ENCODE measurements at regions not wholly inside any gene's neighbourhood (a gene's known extent, or its start where the extent isn't known, plus 50 kb on each side); places are given as distances from the start of the nearest gene placed in this dataset.

DNA sequence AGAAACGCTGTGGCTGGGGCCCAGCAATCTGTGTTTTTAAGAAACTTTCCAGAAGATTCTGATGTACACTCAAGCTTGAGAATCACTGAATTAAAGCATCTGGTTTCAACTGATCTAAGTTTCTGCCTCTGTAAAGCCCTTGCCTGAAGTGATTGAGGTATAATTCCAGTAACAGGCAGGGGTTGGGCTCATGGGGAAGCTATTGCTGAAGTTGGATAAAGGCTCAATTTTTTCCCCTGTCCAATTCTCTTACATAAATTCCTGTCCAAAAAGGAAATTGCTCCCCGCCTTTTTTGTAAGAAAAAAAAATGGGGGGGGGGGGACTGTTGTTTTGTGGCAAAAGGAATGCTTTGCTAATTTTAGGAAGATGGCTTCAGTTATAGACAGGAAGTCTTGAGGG, 337.4 kb downstream of the NUAK1 start:
- Histone ChIP-seq H3K4me3 (ENCODE audit: extremely low read depth, insufficient read depth, low read length, poor library complexity, severe bottlenecking) (no peak overlapping the region), H3K27ac (ENCODE audit: low read depth, low read length, severe bottlenecking) (no peak overlapping the region), H3K4me1 (ENCODE audit: control insufficient read depth, insufficient read depth, low read length, poor library complexity, severe bottlenecking) (no peaks in the 10 kb centered on the region), H3K9me3 (ENCODE audit: control insufficient read depth, low read length) (no peaks in the 10 kb centered on the region), H3K36me3 (ENCODE audit: control insufficient read depth, insufficient read depth, low read length) (no peaks in the 10 kb centered on the region)
- WGBS, 2 experiments (ENCODE audit: insufficient coverage in 2 of 2), result 86 to 89% methylated on average over 1 of the region's 2 CpGs

GRCh38 chr12:105803292-105803691, 335.5 kb downstream of the NUAK1 start:
- no peak overlapping the region for H3K27ac ChIP-seq (ENCODE audit: low read depth, low read length, severe bottlenecking)
- H3K4me1 ChIP-seq (ENCODE audit: control insufficient read depth, insufficient read depth, low read length, poor library complexity, severe bottlenecking), result no peaks in the 10 kb centered on the region
- H3K36me3 ChIP-seq (ENCODE audit: control insufficient read depth, insufficient read depth, low read length), result no peaks in the 10 kb centered on the region
- H3K9me3 ChIP-seq (ENCODE audit: control insufficient read depth, low read length), result no peaks in the 10 kb centered on the region
- 100% methylated on average over 1 of the region's 4 CpGs; no CpG with 5 or more reads in 1 of the 2 experiments for WGBS, 2 experiments (ENCODE audit: insufficient coverage in 2 of 2)
- no peak overlapping the region for H3K4me3 ChIP-seq (ENCODE audit: extremely low read depth, insufficient read depth, low read length, poor library complexity, severe bottlenecking)

GRCh38 chr12:105804591-105805265, 334.0 kb downstream of the NUAK1 start:
- no peaks in the 10 kb centered on the region for H3K9me3 ChIP-seq (ENCODE audit: control insufficient read depth, low read length)
- no peak overlapping the region for H3K27ac ChIP-seq (ENCODE audit: low read depth, low read length, severe bottlenecking)
- no peak overlapping the region for H3K4me3 ChIP-seq (ENCODE audit: extremely low read depth, insufficient read depth, low read length, poor library complexity, severe bottlenecking)
- WGBS, 2 experiments (ENCODE audit: insufficient coverage in 2 of 2), result 92 to 100% methylated on average over 2 to 4 of the region's 5 CpGs
- no peaks in the 10 kb centered on the region for H3K36me3 ChIP-seq (ENCODE audit: control insufficient read depth, insufficient read depth, low read length)
- no peaks in the 10 kb centered on the region for H3K4me1 ChIP-seq (ENCODE audit: control insufficient read depth, insufficient read depth, low read length, poor library complexity, severe bottlenecking)

DNA sequence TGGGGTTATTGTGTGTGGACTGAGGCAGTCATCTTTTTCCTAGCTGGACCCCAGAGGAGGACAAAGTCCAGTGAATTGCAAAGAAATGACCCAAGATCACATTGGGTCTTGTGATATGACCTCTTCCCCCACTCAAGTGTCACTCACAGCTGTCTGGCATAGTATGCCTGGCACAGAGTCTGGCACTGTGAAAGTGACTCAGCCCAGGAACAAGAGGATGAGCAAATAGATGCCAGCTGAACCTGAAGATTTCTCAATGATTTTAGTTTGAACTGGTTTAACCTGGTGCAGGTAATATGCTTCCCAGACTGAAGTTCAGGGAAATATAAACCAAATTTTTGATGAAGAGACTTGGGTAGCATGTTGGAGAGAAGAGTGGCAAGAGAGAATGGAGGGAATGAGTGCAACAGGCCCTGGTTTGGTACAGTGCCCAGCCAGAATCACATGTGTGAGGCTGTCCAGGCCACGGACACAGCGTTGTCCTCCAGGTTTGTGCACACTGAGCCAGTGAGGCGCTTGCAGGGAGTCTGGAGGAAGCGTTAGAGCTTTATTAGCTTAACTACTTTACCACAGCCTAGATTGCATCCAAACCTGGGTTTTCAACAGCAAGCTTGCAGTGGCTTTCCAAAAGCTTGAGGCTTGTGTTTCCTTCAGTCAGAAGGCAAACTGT, 332.9 kb downstream of the NUAK1 start:
- no peaks in the 10 kb centered on the region for H3K4me1 ChIP-seq (ENCODE audit: control insufficient read depth, insufficient read depth, low read length, poor library complexity, severe bottlenecking)
- 92 to 97% methylated on average over 3 to 4 of the region's 4 CpGs for WGBS, 2 experiments (ENCODE audit: insufficient coverage in 2 of 2)

GRCh38 chr12:105806400-105806770, 332.4 kb downstream of the NUAK1 start:
- Histone ChIP-seq H3K4me3 (ENCODE audit: extremely low read depth, insufficient read depth, low read length, poor library complexity, severe bottlenecking) (no peak overlapping the region), H3K27ac (ENCODE audit: low read depth, low read length, severe bottlenecking) (no peak overlapping the region)
- WGBS, 2 experiments (ENCODE audit: insufficient coverage in 2 of 2), result 100% methylated on average over 1 of the region's 2 CpGs

More for the DNA sequence above, 332.9 kb downstream of the NUAK1 start:
- H3K9me3 ChIP-seq (ENCODE audit: control insufficient read depth, low read length), result no peaks in the 10 kb centered on the region
- no peak overlapping the region for H3K27ac ChIP-seq (ENCODE audit: low read depth, low read length, severe bottlenecking)
- no peaks in the 10 kb centered on the region for H3K36me3 ChIP-seq (ENCODE audit: control insufficient read depth, insufficient read depth, low read length)
- H3K4me3 ChIP-seq (ENCODE audit: extremely low read depth, insufficient read depth, low read length, poor library complexity, severe bottlenecking), result no peak overlapping the region

DNA sequence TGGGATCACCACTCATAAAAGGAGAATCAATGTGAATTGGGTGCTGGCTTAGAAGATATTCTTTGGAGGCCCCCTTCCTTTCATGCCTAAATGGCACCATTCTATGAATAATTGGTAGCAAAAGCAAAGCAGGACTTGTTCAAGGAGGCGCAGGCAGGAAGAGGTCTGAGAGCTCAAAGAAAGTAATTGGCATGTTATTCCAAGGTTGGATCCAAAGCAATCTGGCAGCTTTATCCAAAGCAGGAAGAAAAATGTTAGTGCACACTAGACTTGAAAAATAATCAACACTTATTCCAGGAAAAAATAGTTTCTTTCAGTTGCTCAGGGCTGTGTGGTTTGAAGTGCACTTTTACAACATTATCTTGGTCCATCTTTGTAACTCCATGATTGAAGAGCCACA, 326.4 kb downstream of the NUAK1 start:
- no peaks in the 10 kb centered on the region for H3K36me3 ChIP-seq (ENCODE audit: control insufficient read depth, insufficient read depth, low read length)
- no peak overlapping the region for H3K4me3 ChIP-seq (ENCODE audit: extremely low read depth, insufficient read depth, low read length, poor library complexity, severe bottlenecking)
- H3K9me3 ChIP-seq (ENCODE audit: control insufficient read depth, low read length), result no peaks in the 10 kb centered on the region
- no peak overlapping the region for H3K27ac ChIP-seq (ENCODE audit: low read depth, low read length, severe bottlenecking)
- WGBS, 2 experiments (ENCODE audit: insufficient coverage in 2 of 2), result 100% methylated on average over 1 of the region's 1 CpG; no CpG with 5 or more reads in 1 of the 2 experiments
- H3K4me1 ChIP-seq (ENCODE audit: control insufficient read depth, insufficient read depth, low read length, poor library complexity, severe bottlenecking), result no peaks in the 10 kb centered on the region

More at GRCh38 chr12:105806400-105806770, 332.4 kb downstream of the NUAK1 start:
- no peaks in the 10 kb centered on the region for H3K4me1 ChIP-seq (ENCODE audit: control insufficient read depth, insufficient read depth, low read length, poor library complexity, severe bottlenecking)
- H3K36me3 ChIP-seq (ENCODE audit: control insufficient read depth, insufficient read depth, low read length), result no peaks in the 10 kb centered on the region
- H3K9me3 ChIP-seq (ENCODE audit: control insufficient read depth, low read length), result no peaks in the 10 kb centered on the region

GRCh38 chr12:105813201-105813600, 325.6 kb downstream of the NUAK1 start:
- Histone ChIP-seq H3K27ac (ENCODE audit: low read depth, low read length, severe bottlenecking) (no peak overlapping the region), H3K9me3 (ENCODE audit: control insufficient read depth, low read length) (no peaks in the 10 kb centered on the region), H3K36me3 (ENCODE audit: control insufficient read depth, insufficient read depth, low read length) (no peaks in the 10 kb centered on the region), H3K4me1 (ENCODE audit: control insufficient read depth, insufficient read depth, low read length, poor library complexity, severe bottlenecking) (no peaks in the 10 kb centered on the region), H3K4me3 (ENCODE audit: extremely low read depth, insufficient read depth, low read length, poor library complexity, severe bottlenecking) (no peak overlapping the region)
- 36 to 75% methylated on average over 2 to 5 of the region's 5 CpGs for WGBS, 2 experiments (ENCODE audit: insufficient coverage in 2 of 2)

DNA sequence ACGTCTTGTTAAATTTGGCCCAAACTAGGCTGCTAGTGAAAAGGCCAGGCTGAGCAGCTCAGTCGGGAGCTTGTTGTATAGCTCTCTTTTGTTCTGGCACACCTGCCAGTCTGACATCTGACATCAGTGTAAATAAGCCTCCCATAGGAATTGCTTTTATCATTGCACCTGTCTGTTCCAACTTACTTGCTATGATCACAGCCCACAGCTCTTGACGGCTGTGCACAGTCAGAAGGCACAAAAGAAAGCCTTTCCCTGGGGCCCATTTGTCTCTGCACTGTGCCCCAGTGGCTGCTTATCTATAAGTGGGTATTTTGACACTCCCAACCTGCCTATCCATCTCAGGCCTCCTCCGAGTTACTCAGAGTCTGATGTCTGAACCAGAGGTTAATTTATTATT, 324.5 kb downstream of the NUAK1 start:
- Histone ChIP-seq H3K4me1 (ENCODE audit: control insufficient read depth, insufficient read depth, low read length, poor library complexity, severe bottlenecking) (no peaks in the 10 kb centered on the region), H3K27ac (ENCODE audit: low read depth, low read length, severe bottlenecking) (no peak overlapping the region), H3K36me3 (ENCODE audit: control insufficient read depth, insufficient read depth, low read length) (no peaks in the 10 kb centered on the region), H3K4me3 (ENCODE audit: extremely low read depth, insufficient read depth, low read length, poor library complexity, severe bottlenecking) (no peak overlapping the region), H3K9me3 (ENCODE audit: control insufficient read depth, low read length) (no peaks in the 10 kb centered on the region)
- WGBS, 2 experiments (ENCODE audit: insufficient coverage in 2 of 2), result 81% methylated on average over 2 to 4 of the region's 4 CpGs

GRCh38 chr12:105819549-105819948, 319.2 kb downstream of the NUAK1 start:
- no peak overlapping the region for H3K4me3 ChIP-seq (ENCODE audit: extremely low read depth, insufficient read depth, low read length, poor library complexity, severe bottlenecking)
- WGBS, 2 experiments (ENCODE audit: insufficient coverage in 2 of 2), result 80% methylated on average over 1 of the region's 2 CpGs; no CpG with 5 or more reads in 1 of the 2 experiments
- H3K36me3 ChIP-seq (ENCODE audit: control insufficient read depth, insufficient read depth, low read length), result no peaks in the 10 kb centered on the region
- H3K4me1 ChIP-seq (ENCODE audit: control insufficient read depth, insufficient read depth, low read length, poor library complexity, severe bottlenecking), result no peaks in the 10 kb centered on the region
- no peak overlapping the region for H3K27ac ChIP-seq (ENCODE audit: low read depth, low read length, severe bottlenecking)
- no peaks in the 10 kb centered on the region for H3K9me3 ChIP-seq (ENCODE audit: control insufficient read depth, low read length)

DNA sequence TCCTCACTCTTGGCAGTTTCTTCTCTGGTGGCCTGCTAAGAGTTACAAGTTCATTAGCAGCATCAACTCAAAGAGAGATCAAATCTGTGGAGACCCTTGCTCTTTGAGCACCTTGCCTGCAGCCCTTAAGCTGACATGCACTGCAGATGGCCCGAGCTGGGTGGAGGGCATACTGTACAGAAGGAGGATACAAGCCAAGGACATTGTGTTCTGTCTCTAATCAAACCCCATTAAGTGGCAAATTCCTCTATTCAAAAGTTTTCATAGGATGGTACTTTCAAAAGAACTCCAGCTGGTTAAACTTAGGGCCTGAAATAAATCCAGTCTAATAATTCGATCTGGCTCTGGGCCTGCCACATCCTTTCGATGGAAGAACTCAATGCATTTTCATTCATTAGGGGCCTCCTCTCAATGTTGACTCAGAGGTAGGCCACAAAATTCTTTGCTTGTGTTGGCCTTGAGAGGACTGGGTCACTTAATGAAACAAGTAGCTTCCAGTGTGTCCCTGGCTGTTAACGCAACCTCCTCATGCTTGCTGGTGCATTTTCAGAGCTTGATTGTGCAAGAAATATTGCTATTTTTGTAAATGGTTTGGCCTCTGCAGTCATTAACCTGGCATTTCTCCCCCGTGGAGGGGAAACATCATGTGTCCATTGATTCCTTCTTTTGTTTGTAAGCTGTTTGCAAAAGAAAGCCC, 318.2 kb downstream of the NUAK1 start:
- Histone ChIP-seq H3K4me1 (ENCODE audit: control insufficient read depth, insufficient read depth, low read length, poor library complexity, severe bottlenecking) (no peaks in the 10 kb centered on the region), H3K36me3 (ENCODE audit: control insufficient read depth, insufficient read depth, low read length) (no peaks in the 10 kb centered on the region), H3K9me3 (ENCODE audit: control insufficient read depth, low read length) (no peaks in the 10 kb centered on the region), H3K4me3 (ENCODE audit: extremely low read depth, insufficient read depth, low read length, poor library complexity, severe bottlenecking) (no peak overlapping the region), H3K27ac (ENCODE audit: low read depth, low read length, severe bottlenecking) (no peak overlapping the region)
- WGBS, 2 experiments (ENCODE audit: insufficient coverage in 2 of 2), result 77 to 83% methylated on average over 3 to 4 of the region's 5 CpGs

All from mesodermal cell (in vitro differentiated cells).